Adrenal gland (tissue), 5 donors: ENCODE measurements at regions not wholly inside any gene's neighbourhood (a gene's known extent, or its start where the extent isn't known, plus 50 kb on each side); places are given as distances from the start of the nearest gene placed in this dataset.

ENCODE experiments used
- CTCF ChIP-seq, 6 experiments: fragments of 450-650 bp in 4 of 6; fragments of 200-600 bp in 2 of 6; sonication (generic) in 1 of 6; IDR thresholded peaks; 1 replicate in 5 of 6; 2 replicates in 1 of 6; pipeline versions ENCODE4 v1.5.1 to v1.8.0; 2016 to 2021; ENCODE audit warnings: antibody characterized with exemption in 6 of 6, mild to moderate bottlenecking in 2 of 6, moderate library complexity in 1 of 6
- POLR2A ChIP-seq, 2 donors: fragments of 450-650 bp; IDR thresholded peaks; one replicate each; pipeline ENCODE4 v1.6.1; 2017; ENCODE audit warnings: antibody characterized with exemption in 2 of 2, mild to moderate bottlenecking in 2 of 2, moderate library complexity in 1 of 2
- donor health status: DM: no; HTN: no; CAD: no.

- no peak for TF ChIP-seq CTCF (IDR thresholded peaks at IDR 0.05)
- TF ChIP-seq POLR2A (IDR thresholded peaks at IDR 0.05) = no peak
Measured at GRCh38 chr2:53559302-53559966, 208.2 kb upstream of the CHAC2 start.
